ENCODE measurements at regions not wholly inside any gene's neighbourhood (a gene's known extent, or its start where the extent isn't known, plus 50 kb on each side); places are given as distances from the start of the nearest gene placed in this dataset.

- TF ChIP-seq EZH2 (IDR thresholded peaks at IDR 0.05; ENCODE audit: insufficient read depth, poor library complexity, severe bottlenecking), result no peak
- no peak for TF ChIP-seq EZH2phosphoT487 (IDR thresholded peaks at IDR 0.05; ENCODE audit: insufficient read depth, low read depth)
Measured at GRCh38 chr21:16198546-16198945, 468.8 kb downstream of the USP25 start.

All from GM23248 (cell line).